ENCODE measurements at regions not wholly inside any gene's neighbourhood (a gene's known extent, or its start where the extent isn't known, plus 50 kb on each side); places are given as distances from the start of the nearest gene placed in this dataset.

- TF ChIP-seq CTCF (IDR thresholded peaks at IDR 0.05; ENCODE audit: poor library complexity, severe bottlenecking) (no peak), EZH2 (IDR thresholded peaks at IDR 0.05; ENCODE audit: borderline replicate concordance, insufficient read depth, low read length, poor library complexity, severe bottlenecking) (no peak)
Observed at GRCh38 chr9:36517131-36517530, 55.6 kb upstream of the MELK start.
